ENCODE measurements at regions not wholly inside any gene's neighbourhood (a gene's known extent, or its start where the extent isn't known, plus 50 kb on each side); places are given as distances from the start of the nearest gene placed in this dataset.

DNA sequence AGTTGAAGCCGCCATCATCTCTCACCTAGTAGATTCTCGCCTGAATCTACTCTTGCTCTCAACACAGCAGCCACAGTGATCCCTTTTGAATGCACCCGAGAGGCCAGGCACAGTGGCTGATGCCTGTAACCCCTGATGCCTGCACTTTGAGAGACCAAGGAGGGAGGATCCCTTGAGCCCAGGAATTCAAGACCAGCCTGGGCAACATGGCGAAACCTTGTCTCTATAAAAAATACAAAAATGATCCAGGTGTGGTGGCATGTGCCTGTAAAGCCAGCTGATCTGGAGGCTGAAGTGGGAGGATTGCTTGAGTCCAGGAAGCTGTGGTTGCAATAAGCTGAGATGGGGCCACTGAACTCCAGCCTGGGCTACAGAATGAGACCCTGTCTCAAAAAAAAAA, 60.3 kb upstream of the EML4 start:
- DNase-seq, result no peak
- Histone ChIP-seq H3K27ac (ENCODE audit: low read length) (no peak overlapping the region), H3K4me1 (ENCODE audit: control insufficient read depth, insufficient read depth, low read length) (peaks cover 22% of the 10 kb centered on the region), H3K9me3 (replicated peaks; ENCODE audit: control insufficient read depth, low read depth, low read length) (no peaks in the 10 kb centered on the region), H3K36me3 (ENCODE audit: control insufficient read depth, insufficient read depth, low read length) (no peaks in the 10 kb centered on the region), H3K27me3 (ENCODE audit: control insufficient read depth, insufficient read depth, low read length) (no peaks in the 10 kb centered on the region), H3K4me3 (ENCODE audit: low read length) (no peak overlapping the region)
- 94% methylated on average over 3 of the region's 4 CpGs for WGBS (ENCODE audit: insufficient coverage)

DNA sequence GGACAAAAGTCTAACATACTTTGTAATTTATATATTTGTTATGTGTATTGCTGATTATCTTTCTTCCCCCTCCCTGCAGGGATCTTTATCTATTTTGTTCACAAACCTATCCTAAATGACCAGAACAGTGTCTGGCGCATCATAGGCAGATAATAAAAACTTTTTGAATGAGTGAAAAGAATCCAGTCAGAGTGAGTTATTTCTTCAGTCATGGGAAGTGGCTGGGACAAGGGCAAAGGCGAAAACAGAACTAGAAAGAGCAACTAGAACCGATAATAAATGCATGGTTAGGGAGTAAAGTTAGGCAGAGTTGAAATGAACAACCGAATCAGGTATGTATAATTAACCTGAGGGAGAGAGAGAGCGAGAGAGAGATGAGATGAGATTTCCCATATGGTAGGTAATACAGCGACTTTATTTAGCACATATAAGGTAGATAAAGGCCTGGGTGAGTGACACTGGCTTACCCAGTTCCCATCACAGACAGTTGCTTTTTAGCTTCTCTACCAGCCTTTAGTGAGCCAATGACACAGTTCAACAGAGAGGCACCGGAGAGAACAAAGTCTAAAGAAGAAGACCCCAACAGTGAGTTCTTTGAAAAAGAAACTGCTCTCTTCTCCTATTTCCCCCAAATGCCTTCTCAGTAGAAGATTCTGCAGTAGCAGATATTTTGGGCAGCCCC, 59.1 kb upstream of the EML4 start:
- H3K4me1 ChIP-seq (ENCODE audit: control insufficient read depth, insufficient read depth, low read length), result peaks cover 22% of the 10 kb centered on the region
- no peaks in the 10 kb centered on the region for H3K9me3 ChIP-seq (replicated peaks; ENCODE audit: control insufficient read depth, low read depth, low read length)
- H3K4me3 ChIP-seq (ENCODE audit: low read length), result no peak overlapping the region
- H3K27ac ChIP-seq (ENCODE audit: low read length), result no peak overlapping the region
- H3K36me3 ChIP-seq (ENCODE audit: control insufficient read depth, insufficient read depth, low read length), result no peaks in the 10 kb centered on the region
- no peaks in the 10 kb centered on the region for H3K27me3 ChIP-seq (ENCODE audit: control insufficient read depth, insufficient read depth, low read length)
- 74% methylated on average over 5 of the region's 7 CpGs for WGBS (ENCODE audit: insufficient coverage)
- no peak for DNase-seq

DNA sequence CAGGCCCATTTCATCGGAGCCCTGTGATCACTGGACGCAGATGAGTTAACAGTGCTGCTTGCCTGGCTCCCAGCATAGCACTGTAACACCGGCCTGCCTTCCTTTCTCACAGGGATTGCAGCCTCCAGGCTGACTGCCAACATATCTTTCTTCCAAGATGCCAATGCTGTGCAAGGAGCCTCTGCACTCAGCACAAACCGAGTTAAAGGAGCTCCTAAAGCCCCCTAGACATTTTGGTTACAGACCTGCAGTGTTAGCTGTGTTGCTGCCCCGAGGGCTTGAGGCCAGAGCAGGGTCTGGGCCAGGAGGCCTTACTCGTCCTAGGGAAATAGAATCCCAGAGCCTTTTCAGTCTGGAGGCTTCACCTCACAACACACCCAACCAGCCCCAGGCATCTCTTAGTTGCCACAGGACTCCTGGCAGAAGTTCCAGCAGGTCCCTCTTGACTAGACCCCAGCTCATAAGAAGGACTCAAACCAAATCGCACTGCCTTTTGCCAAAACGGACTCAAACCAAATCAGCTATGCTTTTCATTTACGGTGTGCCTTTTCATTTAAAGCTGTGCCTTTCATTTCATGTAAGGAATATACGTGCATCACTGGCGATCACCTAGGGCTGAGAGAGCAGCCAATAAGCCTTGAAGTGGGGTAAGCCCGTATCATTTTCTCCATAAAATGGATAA, 58.4 kb upstream of the EML4 start:
- no peaks in the 10 kb centered on the region for H3K9me3 ChIP-seq (replicated peaks; ENCODE audit: control insufficient read depth, low read depth, low read length)
- no peak overlapping the region for H3K27ac ChIP-seq (ENCODE audit: low read length)
- DNase-seq, result peak; percentile 61
- H3K4me1 ChIP-seq (ENCODE audit: control insufficient read depth, insufficient read depth, low read length), result peaks cover 15% of the 10 kb centered on the region
- H3K36me3 ChIP-seq (ENCODE audit: control insufficient read depth, insufficient read depth, low read length), result no peaks in the 10 kb centered on the region
- WGBS (ENCODE audit: insufficient coverage), result 32% methylated on average over 11 of the region's 12 CpGs
- no peaks in the 10 kb centered on the region for H3K27me3 ChIP-seq (ENCODE audit: control insufficient read depth, insufficient read depth, low read length)
- no peak overlapping the region for H3K4me3 ChIP-seq (ENCODE audit: low read length)

DNA sequence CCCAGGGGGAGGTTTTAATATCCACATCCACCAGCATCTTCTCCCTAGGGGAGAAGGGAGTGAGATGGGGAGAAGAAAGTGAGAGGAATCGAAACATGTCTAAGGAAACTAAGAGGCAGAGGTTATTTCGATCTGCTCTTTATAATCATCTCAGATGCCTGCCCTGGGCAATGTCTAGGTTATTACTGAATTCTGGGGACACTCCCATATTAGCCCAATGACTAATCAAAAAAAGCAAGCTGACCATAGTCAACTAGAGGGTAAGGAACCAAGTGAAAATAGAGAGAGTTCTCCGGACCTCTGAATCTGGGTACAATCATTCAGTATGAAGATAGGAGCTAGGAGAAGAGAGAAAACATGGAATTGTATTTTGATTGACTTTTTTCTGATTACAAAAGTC, 56.7 kb upstream of the EML4 start:
- Histone ChIP-seq H3K36me3 (ENCODE audit: control insufficient read depth, insufficient read depth, low read length) (no peaks in the 10 kb centered on the region), H3K27me3 (ENCODE audit: control insufficient read depth, insufficient read depth, low read length) (no peaks in the 10 kb centered on the region), H3K9me3 (replicated peaks; ENCODE audit: control insufficient read depth, low read depth, low read length) (no peaks in the 10 kb centered on the region), H3K4me1 (ENCODE audit: control insufficient read depth, insufficient read depth, low read length) (peaks cover 13% of the 10 kb centered on the region), H3K27ac (ENCODE audit: low read length) (no peak overlapping the region), H3K4me3 (ENCODE audit: low read length) (no peak overlapping the region)
- no peak for DNase-seq
- no CpG with 5 or more reads among the region's 3 CpGs for WGBS (ENCODE audit: insufficient coverage)

DNA sequence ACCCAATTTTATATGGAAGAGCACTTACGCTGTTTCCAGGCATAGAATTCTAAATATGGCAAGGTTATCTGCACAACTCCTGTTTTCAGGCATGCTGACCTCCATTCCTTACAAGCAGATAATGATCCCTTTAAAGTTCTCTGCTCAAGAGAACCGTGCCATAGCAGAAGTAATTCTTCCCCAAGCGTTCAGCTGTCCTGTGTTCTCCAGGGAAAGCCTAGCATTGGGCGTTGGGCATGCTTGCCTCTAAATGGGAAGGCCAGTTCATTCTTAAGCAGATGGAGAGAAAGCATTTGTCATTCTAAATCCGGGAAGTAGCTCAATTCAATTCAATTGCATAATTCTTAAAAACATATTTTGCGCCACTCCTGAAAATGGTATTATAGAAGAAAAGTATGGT, 55.7 kb upstream of the EML4 start:
- no peaks in the 10 kb centered on the region for H3K9me3 ChIP-seq (replicated peaks; ENCODE audit: control insufficient read depth, low read depth, low read length)
- no peaks in the 10 kb centered on the region for H3K27me3 ChIP-seq (ENCODE audit: control insufficient read depth, insufficient read depth, low read length)
- WGBS (ENCODE audit: insufficient coverage), result no CpG with 5 or more reads among the region's 6 CpGs
- H3K4me1 ChIP-seq (ENCODE audit: control insufficient read depth, insufficient read depth, low read length), result peaks cover 17% of the 10 kb centered on the region
- H3K4me3 ChIP-seq (ENCODE audit: low read length), result no peak overlapping the region
- no peaks in the 10 kb centered on the region for H3K36me3 ChIP-seq (ENCODE audit: control insufficient read depth, insufficient read depth, low read length)
- no peak for DNase-seq
- no peak overlapping the region for H3K27ac ChIP-seq (ENCODE audit: low read length)

DNA sequence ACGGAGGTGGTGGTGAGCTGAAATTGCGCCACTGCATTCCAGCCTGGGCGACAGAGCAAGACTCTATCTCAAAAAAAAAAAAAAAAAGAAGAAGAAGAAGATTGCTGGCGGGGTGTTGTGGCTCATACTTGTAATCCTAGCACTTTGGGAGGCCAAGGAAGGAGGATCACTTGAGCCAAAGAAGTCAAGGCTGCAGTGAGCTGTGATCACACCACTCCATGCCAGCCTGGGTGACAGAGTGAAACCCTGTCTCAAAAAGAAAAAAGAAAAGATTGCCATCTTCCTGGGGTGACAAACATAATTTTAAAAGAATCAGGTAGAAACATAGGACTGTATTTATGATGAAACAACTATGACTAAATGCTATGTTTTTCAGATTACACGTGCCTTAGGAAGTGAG, 55.1 kb upstream of the EML4 start:
- DNase-seq, result no peak
- Histone ChIP-seq H3K27me3 (ENCODE audit: control insufficient read depth, insufficient read depth, low read length) (no peaks in the 10 kb centered on the region), H3K36me3 (ENCODE audit: control insufficient read depth, insufficient read depth, low read length) (no peaks in the 10 kb centered on the region), H3K9me3 (replicated peaks; ENCODE audit: control insufficient read depth, low read depth, low read length) (no peaks in the 10 kb centered on the region), H3K4me1 (ENCODE audit: control insufficient read depth, insufficient read depth, low read length) (peaks cover 17% of the 10 kb centered on the region), H3K4me3 (ENCODE audit: low read length) (no peak overlapping the region), H3K27ac (ENCODE audit: low read length) (no peak overlapping the region)
- WGBS (ENCODE audit: insufficient coverage), result 64% methylated on average over 1 of the region's 5 CpGs

DNA sequence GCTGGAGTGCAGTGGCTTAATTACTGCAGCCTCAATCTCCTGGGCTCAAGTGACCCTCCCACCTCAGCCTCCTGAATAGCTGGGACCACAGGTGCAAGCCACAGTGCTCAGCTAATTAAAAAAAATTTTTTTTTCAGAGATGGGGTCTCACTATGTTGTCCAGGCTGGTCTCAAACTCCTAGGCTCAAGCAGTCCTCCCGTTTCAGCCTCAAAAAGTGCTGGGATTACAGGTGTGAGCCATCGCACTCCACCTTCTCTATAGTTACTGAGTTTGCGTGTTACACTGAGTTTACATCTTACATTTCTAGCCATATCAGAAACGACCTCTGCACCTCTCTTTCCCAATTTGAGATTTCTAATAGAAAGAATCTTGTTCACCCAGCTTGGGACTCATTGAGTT, 53.6 kb upstream of the EML4 start:
- H3K9me3 ChIP-seq (replicated peaks; ENCODE audit: control insufficient read depth, low read depth, low read length), result no peaks in the 10 kb centered on the region
- no peaks in the 10 kb centered on the region for H3K27me3 ChIP-seq (ENCODE audit: control insufficient read depth, insufficient read depth, low read length)
- WGBS (ENCODE audit: insufficient coverage), result 100% methylated on average over 1 of the region's 4 CpGs
- H3K36me3 ChIP-seq (ENCODE audit: control insufficient read depth, insufficient read depth, low read length), result no peaks in the 10 kb centered on the region
- H3K4me3 ChIP-seq (ENCODE audit: low read length), result no peak overlapping the region
- H3K4me1 ChIP-seq (ENCODE audit: control insufficient read depth, insufficient read depth, low read length), result peaks cover 13% of the 10 kb centered on the region
- DNase-seq, result no peak
- H3K27ac ChIP-seq (ENCODE audit: low read length), result no peak overlapping the region

DNA sequence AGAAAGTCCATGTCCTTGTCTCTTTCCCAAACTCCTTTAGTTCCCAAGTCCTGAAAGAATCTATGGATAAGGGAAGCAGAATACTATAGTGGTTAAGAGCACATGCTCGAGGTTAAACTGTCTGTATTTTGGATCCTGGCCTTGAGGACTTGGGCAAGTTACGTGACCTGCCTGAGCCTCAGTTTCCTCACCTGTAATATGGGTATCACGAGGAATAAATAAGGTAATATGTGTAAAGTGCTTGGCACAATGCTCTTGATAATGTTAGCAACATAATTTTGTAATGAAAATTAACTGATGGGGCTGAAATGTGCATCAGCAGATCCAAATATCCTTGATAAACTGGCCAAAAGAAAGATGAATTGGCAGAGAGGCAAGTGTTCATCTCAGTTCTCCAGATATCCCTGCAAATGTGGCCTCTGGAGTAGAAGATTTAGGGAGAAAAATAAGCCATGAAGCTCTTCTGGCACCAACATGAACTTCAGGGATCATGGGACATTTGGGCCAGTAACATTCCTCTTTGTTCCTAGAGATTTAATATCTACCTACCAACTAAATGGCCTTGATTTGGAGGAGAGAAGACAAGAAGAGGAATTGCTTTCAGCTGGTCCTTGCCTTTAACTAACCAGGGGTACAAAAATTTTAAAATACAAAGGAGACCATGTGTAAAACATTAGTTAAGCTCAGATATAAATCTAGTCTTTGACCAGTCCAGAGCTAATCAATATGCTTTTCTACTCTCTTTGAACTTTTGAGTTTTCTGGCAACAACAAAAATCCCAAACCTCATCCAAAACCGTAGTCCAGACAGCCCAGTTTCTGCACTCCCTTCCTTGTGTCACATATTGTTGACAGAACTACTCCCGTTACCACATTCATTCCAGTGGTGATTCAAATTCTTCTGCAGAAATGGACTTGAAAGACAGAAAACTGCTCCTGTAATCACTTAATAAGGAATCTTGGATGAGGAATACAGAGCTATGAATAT, 52.7 kb upstream of the EML4 start:
- Histone ChIP-seq H3K36me3 (ENCODE audit: control insufficient read depth, insufficient read depth, low read length) (no peaks in the 10 kb centered on the region), H3K4me3 (ENCODE audit: low read length) (no peak overlapping the region), H3K27ac (ENCODE audit: low read length) (no peak overlapping the region), H3K9me3 (replicated peaks; ENCODE audit: control insufficient read depth, low read depth, low read length) (peaks cover 3% of the 10 kb centered on the region), H3K27me3 (ENCODE audit: control insufficient read depth, insufficient read depth, low read length) (no peaks in the 10 kb centered on the region), H3K4me1 (ENCODE audit: control insufficient read depth, insufficient read depth, low read length) (peaks cover 8% of the 10 kb centered on the region)
- DNase-seq, result peak; percentile 80
- 47% methylated on average over 3 of the region's 5 CpGs for WGBS (ENCODE audit: insufficient coverage)

DNA sequence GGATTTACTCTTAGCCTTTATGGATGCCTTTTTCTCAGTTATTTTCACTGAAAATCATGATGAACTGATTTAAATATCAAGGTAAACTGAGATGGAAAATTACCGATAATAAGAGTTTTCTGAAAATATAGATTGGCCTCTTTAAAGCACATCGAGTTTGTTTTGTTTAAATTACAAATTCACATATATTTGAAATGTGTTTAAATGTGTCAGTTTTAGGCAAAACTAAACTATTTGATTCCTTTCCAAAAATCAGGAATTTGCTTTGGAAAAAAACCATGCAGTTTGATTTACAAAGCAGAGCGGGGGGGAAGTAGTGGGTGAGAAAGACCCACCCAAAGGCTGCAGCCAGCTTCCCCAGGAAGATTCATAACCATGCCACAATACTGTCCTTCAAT, 52.0 kb upstream of the EML4 start:
- Histone ChIP-seq H3K27ac (ENCODE audit: low read length) (no peak overlapping the region), H3K27me3 (ENCODE audit: control insufficient read depth, insufficient read depth, low read length) (no peaks in the 10 kb centered on the region), H3K36me3 (ENCODE audit: control insufficient read depth, insufficient read depth, low read length) (no peaks in the 10 kb centered on the region), H3K4me3 (ENCODE audit: low read length) (no peak overlapping the region), H3K4me1 (ENCODE audit: control insufficient read depth, insufficient read depth, low read length) (peaks cover 8% of the 10 kb centered on the region), H3K9me3 (replicated peaks; ENCODE audit: control insufficient read depth, low read depth, low read length) (peaks cover 3% of the 10 kb centered on the region)
- WGBS (ENCODE audit: insufficient coverage), result no CpG with 5 or more reads among the region's 3 CpGs
- no peak for DNase-seq
